ENCODE measurements at regions not wholly inside any gene's neighbourhood (a gene's known extent, or its start where the extent isn't known, plus 50 kb on each side); places are given as distances from the start of the nearest gene placed in this dataset.

- no TSS peak for BruUV-seq (replicated peaks)
- peak overlapping the region; percentile 56 for H3K9ac ChIP-seq (replicated peaks; ENCODE audit: extremely low read depth, insufficient read depth, low read length)
- H3K9me1 ChIP-seq (replicated peaks; ENCODE audit: control insufficient read depth, extremely low read depth, insufficient read depth, low read length): no peaks in the 10 kb centered on the region
- peaks cover 93% of the 10 kb centered on the region for H3K4me1 ChIP-seq (ENCODE audit: control insufficient read depth, extremely low read depth, insufficient read depth, low read length)
- no peaks in the 10 kb centered on the region for H3K9me3 ChIP-seq (replicated peaks; ENCODE audit: control insufficient read depth, insufficient read depth, low read length)
- no peak overlapping the region for H3K4me3 ChIP-seq (replicated peaks in 1 of 3; ENCODE audit: insufficient read depth in 1 of 3, low read depth in 1 of 3, low read length in 3 of 3)
- H3K27me3 ChIP-seq (ENCODE audit: control insufficient read depth in 2 of 2, insufficient read depth in 2 of 2, low read length in 2 of 2): no peaks in the 10 kb centered on the region
- TF ChIP-seq CTCF (IDR thresholded peaks at IDR 0.05; ENCODE audit: extremely low read depth in 1 of 2, insufficient read depth in 1 of 2, low read depth in 1 of 2, low read length in 2 of 2) (no peak), POLR2AphosphoS5 (IDR thresholded peaks at IDR 0.05; ENCODE audit: insufficient read depth, low read depth, low read length) (peak; percentile 60), EZH2 (IDR thresholded peaks at IDR 0.05; ENCODE audit: borderline replicate concordance, low read depth, low read length, severe bottlenecking) (no peak), POLR2A (IDR thresholded peaks at IDR 0.05; ENCODE audit: low read depth, low read length) (no peak), MYC (IDR thresholded peaks at IDR 0.05; ENCODE audit: low read depth, low read length) (peak; percentile 67), GATA2 (IDR thresholded peaks at IDR 0.05; ENCODE audit: insufficient read depth, insufficient read length, low read depth, low read length) (peak; percentile 53), JUN (IDR thresholded peaks at IDR 0.05; ENCODE audit: borderline replicate concordance, insufficient read depth, insufficient read length, low read depth) (peak; percentile 90), FOS (IDR thresholded peaks at IDR 0.05; ENCODE audit: borderline replicate concordance, insufficient read depth, low read length) (peak; percentile 92), MAX (IDR thresholded peaks at IDR 0.05; ENCODE audit: insufficient read depth, insufficient read length) (peak; percentile 96)
- no peaks in the 10 kb centered on the region for H3K79me2 ChIP-seq (ENCODE audit: control insufficient read depth, insufficient read depth, low read length)
- H3K36me3 ChIP-seq (ENCODE audit: control insufficient read depth in 2 of 2, extremely low read depth in 1 of 2, insufficient read depth in 2 of 2, low read length in 2 of 2): no peaks in the 10 kb centered on the region
- POLR2A ChIA-PET: interaction anchor here (0.6 to 2.4 kb wide), 3 partner anchors 39 to 59 kb away, joined by 3 to 8 read pairs (median 3); partner anchors contain the start of gene CD93
- H2AFZ ChIP-seq (ENCODE audit: low read depth, low read length): no peak overlapping the region
- no peak overlapping the region for H3K4me2 ChIP-seq (ENCODE audit: insufficient read depth, low read length)
- DNase-seq (ENCODE audit: low read depth, low spot score) (peak; percentile 97), FAIRE-seq (peak; percentile 93)
- intact Hi-C loops (cut with micrococcal nuclease) (loop anchor here (1.0 to 5.0 kb wide), 6 partner anchors 39 to 453 kb away; partner anchors contain the start of genes CD93 and NAPB), dilution Hi-C loops (cut with MboI; ENCODE audit: extremely low pct_ligation_motif_present, low sequenced_read_pairs) (no loop called here)
- H4K20me1 ChIP-seq (replicated peaks; ENCODE audit: control insufficient read depth, extremely low read depth, insufficient read depth, low read length): no peaks in the 10 kb centered on the region
- peak overlapping the region; percentile 88 for H3K27ac ChIP-seq (ENCODE audit: insufficient read depth, low read depth, low read length)
- CTCF ChIA-PET: interaction anchor here (1.1 to 4.2 kb wide), 14 partner anchors 11 to 94 kb away, joined by 3 to 25 read pairs (median 4); partner anchors contain the start of gene CD93
Measured at GRCh38 chr20:23145281-23145700, 59.2 kb upstream of the CD93 start.

Data from endothelial cell of umbilical vein (primary cell).